ENCODE measurements at regions not wholly inside any gene's neighbourhood (a gene's known extent, or its start where the extent isn't known, plus 50 kb on each side); places are given as distances from the start of the nearest gene placed in this dataset.

DNA sequence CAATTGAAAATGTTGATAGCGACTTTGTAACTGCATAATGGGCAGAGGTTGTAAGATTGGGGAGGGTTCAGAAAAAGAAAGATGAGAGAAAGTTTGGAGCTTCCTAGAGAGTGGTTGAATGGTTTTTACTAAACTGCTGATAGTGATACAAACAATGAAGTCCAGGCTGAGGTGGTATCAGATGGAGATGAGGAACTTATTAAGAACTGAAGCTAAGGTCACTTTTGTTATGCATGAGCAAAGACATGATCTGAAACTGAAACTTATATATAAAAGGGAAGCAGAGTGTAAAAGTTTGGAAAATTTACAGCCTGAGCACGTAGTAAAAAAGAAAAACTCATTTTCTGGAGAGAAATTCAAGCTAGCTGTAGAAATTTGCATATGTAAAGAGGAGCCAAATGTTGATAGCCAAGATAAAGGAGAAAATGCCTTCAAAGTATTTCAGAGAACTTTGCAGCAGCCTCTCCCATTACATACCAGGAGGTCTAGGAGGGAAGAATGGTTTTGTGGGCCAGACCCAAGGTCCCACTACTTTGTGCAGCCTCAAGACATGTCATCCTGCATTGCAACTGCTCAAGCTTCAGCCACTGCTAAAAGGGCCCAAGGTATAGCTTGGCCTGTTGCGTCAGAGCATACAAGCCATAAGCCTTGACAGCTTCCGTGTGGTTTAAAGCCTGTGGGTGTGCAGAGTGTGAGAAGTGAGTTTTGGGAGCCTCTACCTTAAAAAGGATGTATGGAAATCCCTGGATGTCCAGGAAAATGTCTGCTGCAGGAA lies 843.9 kb downstream of the AMY1C start:
- H3K23ac ChIP-seq (ENCODE audit: low read depth, low read length, poor library complexity), result no peak overlapping the region
- no CpG with 5 or more reads among the region's 4 CpGs for WGBS, 2 donors (ENCODE audit: extremely low coverage in 2 of 2, insufficient read length in 2 of 2, insufficient replicate concordance in 1 of 2)
- H3K27ac ChIP-seq (replicated peaks; ENCODE audit: low read length), result no peak overlapping the region
- no peaks in the 10 kb centered on the region for H3K4me1 ChIP-seq (ENCODE audit: control insufficient read depth in 2 of 2, insufficient read depth in 1 of 2, low read depth in 1 of 2, low read length in 2 of 2)
- H3K4ac ChIP-seq (ENCODE audit: low read length), result no peak overlapping the region
- no peak overlapping the region for H3K14ac ChIP-seq (ENCODE audit: low read length)
- no peak overlapping the region for H3K4me3 ChIP-seq (ENCODE audit: low read length in 2 of 2)
- H3K18ac ChIP-seq (ENCODE audit: low read length), result no peak overlapping the region
- H4K91ac ChIP-seq (ENCODE audit: low read depth, low read length, poor library complexity), result no peak overlapping the region
- no peaks in the 10 kb centered on the region for H3K9me3 ChIP-seq (replicated peaks in 1 of 2; ENCODE audit: control insufficient read depth in 2 of 2, insufficient read depth in 1 of 2, low read depth in 1 of 2, low read length in 2 of 2)
- no peak overlapping the region for H2AFZ ChIP-seq (ENCODE audit: low read length)
- H3K79me1 ChIP-seq (ENCODE audit: low read depth, low read length), result no peaks in the 10 kb centered on the region
- H3K36me3 ChIP-seq (replicated peaks in 1 of 2; ENCODE audit: control insufficient read depth in 2 of 2, insufficient read depth in 2 of 2, low read length in 2 of 2), result no peaks in the 10 kb centered on the region
- no peak overlapping the region for H4K8ac ChIP-seq (ENCODE audit: low read depth, low read length)
- H3K27me3 ChIP-seq (ENCODE audit: control insufficient read depth in 3 of 3, insufficient read depth in 3 of 3, low read depth in 1 of 3, low read length in 3 of 3), result no peaks in the 10 kb centered on the region
- H2AK5ac ChIP-seq (ENCODE audit: low read depth, low read length), result no peak overlapping the region
- no peak overlapping the region for H3K9ac ChIP-seq (ENCODE audit: low read depth, low read length, poor library complexity)
- no peak for DNase-seq (ENCODE audit: low spot score)
- H2BK15ac ChIP-seq (ENCODE audit: low read length), result no peak overlapping the region
- no peak overlapping the region for H3K4me2 ChIP-seq (ENCODE audit: insufficient read depth, low read length, poor library complexity, severe bottlenecking)
- H2BK5ac ChIP-seq (ENCODE audit: low read length), result no peak overlapping the region
- H2BK120ac ChIP-seq (ENCODE audit: low read depth, low read length), result no peak overlapping the region
- H2BK12ac ChIP-seq (ENCODE audit: low read length), result no peak overlapping the region

DNA sequence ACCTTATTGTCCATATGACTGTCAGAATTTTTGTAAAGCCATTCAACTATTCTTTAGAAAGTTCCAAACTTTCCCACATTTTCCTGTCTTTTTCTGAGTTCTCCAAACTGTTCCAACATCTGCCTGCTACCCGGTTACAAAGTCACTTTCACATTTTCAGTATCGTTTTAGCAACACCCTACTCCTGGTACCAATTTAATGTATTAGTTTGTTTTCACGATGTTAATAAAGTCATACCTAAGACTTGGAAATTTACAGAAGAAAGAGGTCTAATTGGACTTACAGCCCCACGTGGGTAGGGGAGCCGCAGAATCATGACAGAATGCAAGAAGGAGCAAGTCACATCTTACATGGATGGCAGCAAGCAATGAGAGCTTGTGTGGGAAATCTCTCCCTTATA lies 867.8 kb downstream of the AMY1C start:
- no peak overlapping the region for H3K4me2 ChIP-seq (ENCODE audit: insufficient read depth, low read length, poor library complexity, severe bottlenecking)
- no peak overlapping the region for H3K23ac ChIP-seq (ENCODE audit: low read depth, low read length, poor library complexity)
- H3K9me3 ChIP-seq (replicated peaks in 1 of 2; ENCODE audit: control insufficient read depth in 2 of 2, insufficient read depth in 1 of 2, low read depth in 1 of 2, low read length in 2 of 2), result no peaks in the 10 kb centered on the region
- H3K4ac ChIP-seq (ENCODE audit: low read length), result no peak overlapping the region
- H4K91ac ChIP-seq (ENCODE audit: low read depth, low read length, poor library complexity), result no peak overlapping the region
- no peak overlapping the region for H3K18ac ChIP-seq (ENCODE audit: low read length)
- no peak overlapping the region for H2AK5ac ChIP-seq (ENCODE audit: low read depth, low read length)
- no peak overlapping the region for H2BK5ac ChIP-seq (ENCODE audit: low read length)
- H4K8ac ChIP-seq (ENCODE audit: low read depth, low read length), result no peak overlapping the region
- no peak overlapping the region for H3K27ac ChIP-seq (replicated peaks; ENCODE audit: low read length)
- H2BK120ac ChIP-seq (ENCODE audit: low read depth, low read length), result no peak overlapping the region
- H2BK12ac ChIP-seq (ENCODE audit: low read length), result no peak overlapping the region
- H3K79me1 ChIP-seq (ENCODE audit: low read depth, low read length), result no peaks in the 10 kb centered on the region
- no CpG with 5 or more reads among the region's 5 CpGs for WGBS, 2 donors (ENCODE audit: extremely low coverage in 2 of 2, insufficient read length in 2 of 2, insufficient replicate concordance in 1 of 2)
- H3K27me3 ChIP-seq (ENCODE audit: control insufficient read depth in 3 of 3, insufficient read depth in 3 of 3, low read depth in 1 of 3, low read length in 3 of 3), result no peaks in the 10 kb centered on the region
- no peak overlapping the region for H3K4me3 ChIP-seq (ENCODE audit: low read length in 2 of 2)
- peaks cover 0 to 2% of the 10 kb centered on the region in 2 donors for H3K36me3 ChIP-seq (replicated peaks in 1 of 2; ENCODE audit: control insufficient read depth in 2 of 2, insufficient read depth in 2 of 2, low read length in 2 of 2)
- H3K9ac ChIP-seq (ENCODE audit: low read depth, low read length, poor library complexity), result no peak overlapping the region
- no peak overlapping the region for H2BK15ac ChIP-seq (ENCODE audit: low read length)
- H3K4me1 ChIP-seq (ENCODE audit: control insufficient read depth in 2 of 2, insufficient read depth in 1 of 2, low read depth in 1 of 2, low read length in 2 of 2), result no peaks in the 10 kb centered on the region
- DNase-seq (ENCODE audit: low spot score), result no peak
- H2AFZ ChIP-seq (ENCODE audit: low read length), result no peak overlapping the region
- no peak overlapping the region for H3K14ac ChIP-seq (ENCODE audit: low read length)

- no peak overlapping the region for H2BK120ac ChIP-seq (ENCODE audit: low read depth, low read length)
- no peak overlapping the region for H2BK12ac ChIP-seq (ENCODE audit: low read length)
- H3K27me3 ChIP-seq (ENCODE audit: control insufficient read depth in 3 of 3, insufficient read depth in 3 of 3, low read depth in 1 of 3, low read length in 3 of 3), result no peaks in the 10 kb centered on the region
- H3K9ac ChIP-seq (ENCODE audit: low read depth, low read length, poor library complexity), result no peak overlapping the region
- no peak for DNase-seq (ENCODE audit: low spot score)
- H3K9me3 ChIP-seq (replicated peaks in 1 of 2; ENCODE audit: control insufficient read depth in 2 of 2, insufficient read depth in 1 of 2, low read depth in 1 of 2, low read length in 2 of 2), result no peaks in the 10 kb centered on the region
- no peak overlapping the region for H4K91ac ChIP-seq (ENCODE audit: low read depth, low read length, poor library complexity)
- no peak overlapping the region for H4K8ac ChIP-seq (ENCODE audit: low read depth, low read length)
- no peak overlapping the region for H3K27ac ChIP-seq (replicated peaks; ENCODE audit: low read length)
- no peak overlapping the region for H3K4me3 ChIP-seq (ENCODE audit: low read length in 2 of 2)
- H3K4ac ChIP-seq (ENCODE audit: low read length), result no peak overlapping the region
- no peak overlapping the region for H2BK5ac ChIP-seq (ENCODE audit: low read length)
- H2AK5ac ChIP-seq (ENCODE audit: low read depth, low read length), result no peak overlapping the region
- no CpG with 5 or more reads among the region's 2 CpGs for WGBS, 2 donors (ENCODE audit: extremely low coverage in 2 of 2, insufficient read length in 2 of 2, insufficient replicate concordance in 1 of 2)
- H2BK15ac ChIP-seq (ENCODE audit: low read length), result no peak overlapping the region
- no peaks in the 10 kb centered on the region for H3K79me1 ChIP-seq (ENCODE audit: low read depth, low read length)
- peaks cover 0 to 2% of the 10 kb centered on the region in 2 donors for H3K36me3 ChIP-seq (replicated peaks in 1 of 2; ENCODE audit: control insufficient read depth in 2 of 2, insufficient read depth in 2 of 2, low read length in 2 of 2)
- no peak overlapping the region for H3K14ac ChIP-seq (ENCODE audit: low read length)
- no peak overlapping the region for H3K4me2 ChIP-seq (ENCODE audit: insufficient read depth, low read length, poor library complexity, severe bottlenecking)
- no peak overlapping the region for H3K23ac ChIP-seq (ENCODE audit: low read depth, low read length, poor library complexity)
- H2AFZ ChIP-seq (ENCODE audit: low read length), result no peak overlapping the region
- H3K18ac ChIP-seq (ENCODE audit: low read length), result no peak overlapping the region
- no peaks in the 10 kb centered on the region for H3K4me1 ChIP-seq (ENCODE audit: control insufficient read depth in 2 of 2, insufficient read depth in 1 of 2, low read depth in 1 of 2, low read length in 2 of 2)
These were observed 871.5 kb downstream of the AMY1C start for GRCh38 chr1:104621221-104621620.

DNA sequence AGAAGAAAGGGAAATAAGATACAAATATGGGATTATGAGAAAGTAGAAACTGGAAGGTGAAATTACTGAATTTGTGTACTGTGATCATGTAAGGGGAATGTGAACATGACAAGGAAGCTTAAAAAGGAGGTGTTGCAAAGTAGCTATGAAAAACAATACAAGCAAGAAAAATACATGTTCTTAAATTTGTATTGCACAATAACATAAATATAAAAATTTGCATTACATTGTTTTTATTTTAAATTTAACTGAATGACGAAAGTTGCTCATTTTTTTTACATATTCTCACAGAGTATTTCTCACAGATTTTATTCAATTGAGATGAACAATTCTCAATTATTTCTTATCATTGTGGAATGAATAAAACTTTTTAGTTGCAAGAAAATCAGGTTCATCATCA lies 874.8 kb downstream of the AMY1C start:
- WGBS, 2 donors (ENCODE audit: extremely low coverage in 2 of 2, insufficient read length in 2 of 2, insufficient replicate concordance in 1 of 2), result no CpG with 5 or more reads among the region's 1 CpG
- Histone ChIP-seq H3K18ac (ENCODE audit: low read length) (no peak overlapping the region), H3K9ac (ENCODE audit: low read depth, low read length, poor library complexity) (no peak overlapping the region), H3K23ac (ENCODE audit: low read depth, low read length, poor library complexity) (no peak overlapping the region), H4K91ac (ENCODE audit: low read depth, low read length, poor library complexity) (no peak overlapping the region), H3K4me3 (ENCODE audit: low read length in 2 of 2) (no peak overlapping the region), H4K8ac (ENCODE audit: low read depth, low read length) (no peak overlapping the region), H3K27me3 (ENCODE audit: control insufficient read depth in 3 of 3, insufficient read depth in 3 of 3, low read depth in 1 of 3, low read length in 3 of 3) (no peaks in the 10 kb centered on the region), H3K79me1 (ENCODE audit: low read depth, low read length) (no peaks in the 10 kb centered on the region), H2BK15ac (ENCODE audit: low read length) (no peak overlapping the region), H3K36me3 (replicated peaks in 1 of 2; ENCODE audit: control insufficient read depth in 2 of 2, insufficient read depth in 2 of 2, low read length in 2 of 2) (no peaks in the 10 kb centered on the region), H2AFZ (ENCODE audit: low read length) (no peak overlapping the region), H3K4ac (ENCODE audit: low read length) (no peak overlapping the region), H3K14ac (ENCODE audit: low read length) (no peak overlapping the region), H3K27ac (replicated peaks; ENCODE audit: low read length) (no peak overlapping the region), H2BK120ac (ENCODE audit: low read depth, low read length) (no peak overlapping the region), H2BK5ac (ENCODE audit: low read length) (no peak overlapping the region), H3K9me3 (replicated peaks in 1 of 2; ENCODE audit: control insufficient read depth in 2 of 2, insufficient read depth in 1 of 2, low read depth in 1 of 2, low read length in 2 of 2) (no peaks in the 10 kb centered on the region), H3K4me2 (ENCODE audit: insufficient read depth, low read length, poor library complexity, severe bottlenecking) (no peak overlapping the region), H3K4me1 (ENCODE audit: control insufficient read depth in 2 of 2, insufficient read depth in 1 of 2, low read depth in 1 of 2, low read length in 2 of 2) (no peaks in the 10 kb centered on the region), H2BK12ac (ENCODE audit: low read length) (no peak overlapping the region), H2AK5ac (ENCODE audit: low read depth, low read length) (no peak overlapping the region)
- no peak for DNase-seq (ENCODE audit: low spot score)
